Stimulated activated naive CD8-positive, alpha-beta T cell treated with anti-CD3 and anti-CD28 coated beads, Interleukin-15, amount 100 ng/mL, for 72 hours (primary cell): ENCODE measurements at regions not wholly inside any gene's neighbourhood (a gene's known extent, or its start where the extent isn't known, plus 50 kb on each side); places are given as distances from the start of the nearest gene placed in this dataset.

ENCODE experiments used
- ATAC-seq: fragments of 150-1000 bp; cut with Tn5 transposase; 2 replicates; pipeline ENCODE4 v1.10.0; 2021; ENCODE audit warnings: mild to moderate bottlenecking, moderate library complexity
- DNase-seq, 2 donors: peaks; one replicate each; pipeline ENCODE4 v3.0.0; 2021 to 2022
- H3K27ac Mint-ChIP-seq, 2 donors: one replicate each; pipeline ENCODE4 v1.8.0; 2022; ENCODE audit warnings: mild to moderate bottlenecking in 2 of 2, mixed read lengths in 2 of 2, moderate library complexity in 2 of 2
- H3K27me3 Mint-ChIP-seq: one replicate; pipeline ENCODE4 v1.8.0; 2022; ENCODE audit warnings: mixed read lengths
- H3K4me1 Mint-ChIP-seq: one replicate; pipeline ENCODE4 v1.8.0; 2022; ENCODE audit warnings: mild to moderate bottlenecking, mixed read lengths
- H3K4me3 Mint-ChIP-seq, 2 donors: one replicate each; pipeline ENCODE4 v1.8.0; 2022; ENCODE audit warnings: mild to moderate bottlenecking in 2 of 2, mixed read lengths in 2 of 2, moderate library complexity in 1 of 2
- H3K9me3 Mint-ChIP-seq, 2 donors: one replicate each; pipeline ENCODE4 v1.8.0; 2022; ENCODE audit warnings: mixed read lengths in 2 of 2

- no peak for DNase-seq
- Mint-ChIP-seq H3K27me3 (no peaks in the 10 kb centered on the region), H3K27ac (no peak overlapping the region), H3K9me3 (no peaks in the 10 kb centered on the region), H3K4me3 (no peak overlapping the region), H3K4me1 (no peaks in the 10 kb centered on the region)
- ATAC-seq: no peak
Observed at GRCh38 chr2:144042751-144043150, 477.2 kb downstream of the ZEB2 start.

DNA sequence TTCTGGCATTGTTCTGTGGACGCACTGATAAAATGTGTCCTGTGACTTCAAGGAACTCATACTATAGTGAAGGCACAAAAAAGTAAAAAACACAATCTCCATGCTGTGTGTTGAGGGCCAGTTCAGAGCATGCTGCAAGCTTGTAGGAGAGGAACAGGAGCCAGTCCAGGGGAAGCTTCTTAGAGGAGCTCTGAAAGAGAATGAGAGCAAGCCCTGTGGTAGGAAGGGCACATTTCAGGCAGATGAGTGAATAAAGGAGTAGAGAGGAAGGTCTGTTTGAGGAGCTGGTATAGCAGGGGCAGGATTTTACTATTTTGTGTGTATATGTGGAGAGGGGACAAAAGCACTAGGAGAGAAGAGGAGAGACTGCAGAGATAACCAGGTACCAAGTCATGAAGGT is 478.3 kb downstream of the ZEB2 start:
- no peaks in the 10 kb centered on the region for H3K4me1 Mint-ChIP-seq
- no peak for ATAC-seq
- no peak overlapping the region for H3K4me3 Mint-ChIP-seq
- H3K27ac Mint-ChIP-seq: no peak overlapping the region
- H3K27me3 Mint-ChIP-seq: no peaks in the 10 kb centered on the region
- DNase-seq: no peak
- no peaks in the 10 kb centered on the region for H3K9me3 Mint-ChIP-seq

DNA sequence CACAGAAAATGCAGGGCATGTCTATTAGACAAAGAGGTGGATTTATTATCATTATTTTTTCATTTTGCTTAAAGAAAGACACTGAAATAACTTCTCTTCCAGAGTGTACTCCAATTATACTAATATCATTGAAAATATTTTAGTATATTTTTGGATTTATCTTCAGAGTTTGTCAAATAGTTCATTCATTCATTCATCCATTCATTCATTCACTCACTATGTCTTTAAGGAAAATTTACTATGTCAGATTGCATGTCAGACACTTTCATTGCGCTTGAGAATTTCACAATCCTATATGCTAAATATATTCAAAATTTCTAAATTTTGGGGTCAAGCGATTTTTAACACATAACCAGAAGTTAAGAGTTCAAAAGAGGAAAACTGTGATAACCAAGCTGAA is 479.1 kb downstream of the ZEB2 start:
- DNase-seq (no peak), ATAC-seq (no peak)
- no peaks in the 10 kb centered on the region for H3K27me3 Mint-ChIP-seq
- H3K4me3 Mint-ChIP-seq: no peak overlapping the region
- H3K4me1 Mint-ChIP-seq: no peaks in the 10 kb centered on the region
- H3K9me3 Mint-ChIP-seq: peaks cover 0 to 3% of the 10 kb centered on the region in 2 donors
- no peak overlapping the region for H3K27ac Mint-ChIP-seq

DNA sequence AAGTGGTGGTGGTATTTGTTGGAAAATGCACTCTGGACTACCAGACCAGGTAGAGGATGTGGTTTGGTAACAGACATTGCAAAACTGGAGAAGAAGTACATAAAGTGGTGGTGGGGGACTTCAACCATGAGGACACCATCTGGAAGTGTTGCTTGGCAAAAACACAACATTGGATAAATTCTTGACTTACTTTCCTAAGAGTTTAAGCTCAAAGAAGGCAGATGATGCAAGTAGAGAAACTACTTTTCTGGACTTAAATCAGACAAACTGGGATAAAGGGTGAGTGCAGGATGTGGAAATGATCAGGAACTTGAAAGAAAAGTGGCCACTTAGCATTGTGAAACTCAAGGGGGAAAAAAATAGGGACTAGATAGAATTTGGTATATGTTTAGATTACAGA is 487.4 kb downstream of the ZEB2 start:
- Mint-ChIP-seq H3K9me3 (peaks cover 11 to 12% of the 10 kb centered on the region in 2 donors), H3K4me1 (no peaks in the 10 kb centered on the region), H3K27me3 (no peaks in the 10 kb centered on the region), H3K4me3 (no peak overlapping the region), H3K27ac (peak overlapping the region in 1 of 2 donors; percentile 63)
- ATAC-seq (no peak), DNase-seq (no peak)

DNA sequence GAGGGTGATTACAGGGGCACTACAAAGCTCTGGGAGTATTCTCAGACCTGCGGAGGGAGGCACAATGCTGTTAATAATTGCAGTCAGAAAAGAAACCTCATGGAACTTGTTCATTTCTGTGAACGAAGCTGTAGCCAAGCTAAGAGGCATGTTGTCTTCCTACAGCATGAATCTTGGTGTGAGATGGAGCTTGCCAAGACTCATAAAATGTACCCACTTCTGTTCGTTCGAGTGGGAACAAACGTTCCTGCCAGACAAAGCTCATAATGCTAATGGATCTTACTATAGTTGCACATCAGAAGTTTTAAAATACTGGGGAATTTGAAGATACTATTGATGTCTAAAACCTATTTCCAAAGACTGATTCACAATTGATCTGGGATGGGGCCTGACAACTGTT is 489.1 kb downstream of the ZEB2 start:
- H3K27ac Mint-ChIP-seq: no peak overlapping the region
- no peak for ATAC-seq

DNA sequence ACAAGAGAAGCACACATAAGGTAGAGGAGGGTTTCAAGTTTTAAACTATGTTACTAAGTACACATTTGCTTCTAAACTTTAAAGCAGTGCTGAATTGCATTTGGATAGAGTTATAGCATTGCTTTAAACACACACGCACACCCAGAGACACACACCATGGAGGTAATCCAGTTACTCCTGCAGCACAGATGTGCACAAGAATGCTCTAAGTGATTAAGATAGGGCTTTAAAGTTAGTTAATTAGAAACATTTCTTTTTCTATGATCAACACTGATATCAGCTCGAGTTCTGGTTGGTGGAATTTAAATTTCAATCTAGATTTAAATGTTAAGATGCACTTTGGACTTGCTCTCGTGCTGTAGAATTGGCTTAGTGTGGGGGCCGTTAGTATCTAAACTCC is 492.3 kb downstream of the ZEB2 start:
- peaks cover 4 to 7% of the 10 kb centered on the region in 2 donors for H3K9me3 Mint-ChIP-seq
- no peak overlapping the region for H3K27ac Mint-ChIP-seq
- no peak for DNase-seq
- ATAC-seq: no peak
- no peaks in the 10 kb centered on the region for H3K27me3 Mint-ChIP-seq
- no peaks in the 10 kb centered on the region for H3K4me1 Mint-ChIP-seq
- H3K4me3 Mint-ChIP-seq: no peak overlapping the region

More for the DNA sequence above, 489.1 kb downstream of the ZEB2 start:
- Mint-ChIP-seq H3K4me3 (no peak overlapping the region), H3K4me1 (no peaks in the 10 kb centered on the region), H3K27me3 (no peaks in the 10 kb centered on the region), H3K9me3 (peaks cover 9 to 11% of the 10 kb centered on the region in 2 donors)
- DNase-seq: no peak

DNA sequence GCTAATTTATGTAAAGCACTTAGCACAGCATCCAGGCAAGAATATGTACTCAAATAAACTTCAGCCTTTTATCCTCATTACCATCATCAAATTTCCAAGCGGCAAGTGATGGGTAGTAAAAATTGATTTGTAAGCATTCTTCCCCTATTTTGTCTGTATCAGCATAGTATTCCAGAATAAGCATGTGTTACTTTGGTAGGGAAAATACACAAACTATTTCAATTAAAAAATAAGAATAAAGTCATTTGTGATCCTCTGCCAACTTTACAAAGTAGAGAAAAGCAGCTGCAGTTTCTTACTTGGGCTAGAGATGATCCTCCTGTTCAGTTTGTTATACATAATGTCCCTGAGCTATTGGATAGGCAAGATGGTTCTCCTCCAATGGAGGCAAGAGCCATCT is 493.2 kb downstream of the ZEB2 start:
- Mint-ChIP-seq H3K27ac (no peak overlapping the region), H3K4me3 (no peak overlapping the region), H3K27me3 (no peaks in the 10 kb centered on the region), H3K9me3 (peaks cover 4 to 7% of the 10 kb centered on the region in 2 donors), H3K4me1 (no peaks in the 10 kb centered on the region)
- ATAC-seq (no peak), DNase-seq (no peak)

GRCh38 chr2:144020047-144020446 is 499.9 kb downstream of the ZEB2 start:
- DNase-seq (no peak), ATAC-seq (no peak)
- Mint-ChIP-seq H3K4me1 (no peaks in the 10 kb centered on the region), H3K27ac (no peak overlapping the region), H3K4me3 (no peak overlapping the region), H3K9me3 (peaks cover 2 to 4% of the 10 kb centered on the region in 2 donors), H3K27me3 (no peaks in the 10 kb centered on the region)

GRCh38 chr2:144015655-144016245 is 504.2 kb downstream of the ZEB2 start:
- DNase-seq: no peak
- Mint-ChIP-seq H3K27ac (no peak overlapping the region), H3K27me3 (no peaks in the 10 kb centered on the region), H3K4me1 (no peaks in the 10 kb centered on the region), H3K4me3 (no peak overlapping the region), H3K9me3 (no peaks in the 10 kb centered on the region)
- no peak for ATAC-seq

DNA sequence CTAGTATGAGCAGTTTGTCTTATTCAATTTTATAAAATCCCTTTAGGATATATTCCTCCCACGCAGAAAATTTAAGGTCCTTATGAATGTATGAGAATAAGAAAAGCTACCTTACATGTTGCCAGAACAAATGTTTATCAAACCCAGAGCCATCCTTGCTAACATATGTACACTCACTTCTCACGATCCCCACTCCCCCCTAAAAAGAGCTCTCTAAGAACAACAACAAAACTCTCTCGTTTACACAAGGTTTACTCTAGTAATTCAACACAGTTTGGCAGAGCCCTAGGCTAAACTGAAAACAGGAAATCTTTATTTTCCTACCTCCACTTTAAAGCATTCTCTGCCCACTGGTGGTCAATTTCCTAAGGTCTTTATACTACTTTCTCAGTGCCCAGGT is 504.9 kb downstream of the ZEB2 start:
- H3K9me3 Mint-ChIP-seq: no peaks in the 10 kb centered on the region
- no peak overlapping the region for H3K4me3 Mint-ChIP-seq
- H3K27ac Mint-ChIP-seq: no peak overlapping the region
- H3K27me3 Mint-ChIP-seq: no peaks in the 10 kb centered on the region
- DNase-seq: no peak
- ATAC-seq: no peak
- H3K4me1 Mint-ChIP-seq: no peaks in the 10 kb centered on the region

GRCh38 chr2:144014103-144014502 is 505.8 kb downstream of the ZEB2 start:
- no peak for ATAC-seq
- Mint-ChIP-seq H3K4me3 (no peak overlapping the region), H3K27ac (no peak overlapping the region), H3K4me1 (no peaks in the 10 kb centered on the region), H3K9me3 (no peaks in the 10 kb centered on the region), H3K27me3 (no peaks in the 10 kb centered on the region)
- DNase-seq: no peak

DNA sequence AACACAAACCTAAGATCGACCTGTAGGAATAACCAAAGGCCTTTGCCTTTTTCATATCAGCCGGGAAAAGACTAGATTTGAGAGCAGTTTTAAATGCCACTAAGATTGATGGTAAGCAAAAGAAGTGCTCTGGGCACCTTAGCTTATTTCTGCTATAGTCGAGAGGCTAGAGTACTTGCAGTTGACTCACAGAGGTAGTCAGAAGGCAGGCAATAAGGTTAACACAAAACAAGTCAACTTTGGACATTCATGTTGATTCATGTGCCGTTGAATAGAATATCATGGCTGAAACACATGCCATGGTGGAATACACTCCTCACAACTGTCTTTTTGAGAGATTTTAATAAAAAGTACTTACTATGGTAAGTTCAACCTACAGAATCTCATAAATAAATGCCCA is 507.6 kb downstream of the ZEB2 start:
- Mint-ChIP-seq H3K27me3 (no peaks in the 10 kb centered on the region), H3K27ac (no peak overlapping the region), H3K4me1 (no peaks in the 10 kb centered on the region), H3K4me3 (no peak overlapping the region), H3K9me3 (no peaks in the 10 kb centered on the region)
- DNase-seq: no peak
- ATAC-seq: no peak

DNA sequence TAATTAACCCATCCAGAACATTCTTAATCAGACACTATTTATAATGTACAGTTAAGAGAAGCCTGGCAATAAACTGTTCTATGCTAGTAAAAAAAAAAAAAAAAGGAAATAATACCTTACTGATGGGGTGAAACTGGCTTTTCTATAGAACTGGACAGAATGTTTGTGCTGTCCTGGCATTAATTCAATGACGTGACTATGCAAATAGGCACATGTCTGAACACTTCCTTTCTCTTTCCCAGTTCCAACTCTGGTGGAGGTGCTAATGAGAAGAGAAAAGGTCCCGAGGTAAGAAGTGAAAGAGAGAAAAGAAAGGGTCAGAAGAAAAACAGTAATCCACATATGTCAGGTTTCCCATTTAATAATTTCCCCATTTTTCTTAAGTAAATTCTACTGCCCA is 508.4 kb downstream of the ZEB2 start:
- ATAC-seq (no peak), DNase-seq (no peak)
- Mint-ChIP-seq H3K4me3 (no peak overlapping the region), H3K4me1 (no peaks in the 10 kb centered on the region), H3K27me3 (no peaks in the 10 kb centered on the region), H3K27ac (no peak overlapping the region), H3K9me3 (no peaks in the 10 kb centered on the region)

GRCh38 chr2:144011098-144011497 is 508.8 kb downstream of the ZEB2 start:
- no peak overlapping the region for H3K4me3 Mint-ChIP-seq
- no peaks in the 10 kb centered on the region for H3K27me3 Mint-ChIP-seq
- H3K27ac Mint-ChIP-seq: no peak overlapping the region
- ATAC-seq (no peak), DNase-seq (no peak)
- no peaks in the 10 kb centered on the region for H3K9me3 Mint-ChIP-seq
- H3K4me1 Mint-ChIP-seq: no peaks in the 10 kb centered on the region

- Mint-ChIP-seq H3K4me1 (no peaks in the 10 kb centered on the region), H3K9me3 (no peaks in the 10 kb centered on the region)
- no peak for DNase-seq
Observed at GRCh38 chr2:144010096-144010836, 509.7 kb downstream of the ZEB2 start.

DNA sequence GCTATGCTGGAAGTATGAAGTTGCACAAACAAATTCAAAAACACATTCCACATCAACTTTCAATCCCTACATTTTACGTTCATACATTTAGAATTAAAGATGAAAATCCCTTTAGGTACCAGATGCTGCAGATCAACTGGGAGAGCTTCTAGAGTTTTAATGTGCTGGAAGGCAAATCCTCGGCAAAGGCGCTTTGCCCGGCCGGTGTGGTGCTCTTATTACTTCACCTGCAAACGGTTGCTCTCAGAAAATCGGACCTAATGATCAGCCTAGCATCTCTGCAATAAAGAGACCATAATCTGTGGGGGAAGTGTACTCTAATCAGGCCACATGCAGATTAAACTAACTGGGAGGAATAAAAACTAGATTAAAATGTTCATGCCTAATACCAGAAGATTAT is 513.8 kb downstream of the ZEB2 start:
- Mint-ChIP-seq H3K27ac (no peak overlapping the region), H3K4me3 (no peak overlapping the region), H3K4me1 (no peaks in the 10 kb centered on the region), H3K27me3 (no peaks in the 10 kb centered on the region), H3K9me3 (no peaks in the 10 kb centered on the region)
- no peak for ATAC-seq
- DNase-seq: no peak

More at GRCh38 chr2:144010096-144010836, 509.7 kb downstream of the ZEB2 start:
- no peak for ATAC-seq
- no peak overlapping the region for H3K27ac Mint-ChIP-seq
- no peaks in the 10 kb centered on the region for H3K27me3 Mint-ChIP-seq
- H3K4me3 Mint-ChIP-seq: no peak overlapping the region

- no peaks in the 10 kb centered on the region for H3K9me3 Mint-ChIP-seq
- H3K27ac Mint-ChIP-seq: no peak overlapping the region
- no peaks in the 10 kb centered on the region for H3K27me3 Mint-ChIP-seq
- ATAC-seq (no peak), DNase-seq (no peak)
- no peak overlapping the region for H3K4me3 Mint-ChIP-seq
- no peaks in the 10 kb centered on the region for H3K4me1 Mint-ChIP-seq
Observed at GRCh38 chr2:144004742-144005141, 515.2 kb downstream of the ZEB2 start.
